ENCODE measurements at regions not wholly inside any gene's neighbourhood (a gene's known extent, or its start where the extent isn't known, plus 50 kb on each side); places are given as distances from the start of the nearest gene placed in this dataset.

DNA sequence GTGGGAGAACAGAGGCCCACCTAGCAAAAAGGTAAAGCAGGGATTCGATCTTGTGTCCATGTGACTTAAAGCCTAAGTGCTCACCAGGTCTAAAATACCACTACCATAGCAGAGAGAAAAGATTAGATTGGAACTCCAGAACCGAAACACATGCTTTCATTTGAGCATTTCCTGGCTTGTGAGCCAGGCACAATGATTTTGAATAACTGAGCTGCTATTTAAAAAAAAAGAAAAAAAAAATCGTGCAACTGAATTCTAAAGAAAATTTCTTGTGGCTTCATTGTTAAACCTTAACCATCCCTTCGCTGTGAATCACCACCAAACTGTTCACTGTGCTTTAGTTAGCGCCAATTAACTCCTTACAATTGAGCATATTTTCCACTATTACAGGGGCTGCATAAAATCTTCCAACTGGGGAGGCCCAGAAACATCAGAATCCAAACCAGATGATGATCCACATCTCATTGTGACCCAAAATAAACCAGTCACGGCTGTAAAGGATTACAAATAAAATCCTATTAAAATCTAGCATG, 366.4 kb upstream of the ERCC4 start:
- DNase-seq (ENCODE audit: low read depth, low spot score) (no peak), FAIRE-seq (no peak)
- no peaks in the 10 kb centered on the region for H3K9me1 ChIP-seq (replicated peaks; ENCODE audit: control insufficient read depth, extremely low read depth, insufficient read depth, low read length)
- no peak overlapping the region for H3K9ac ChIP-seq (replicated peaks; ENCODE audit: extremely low read depth, insufficient read depth, low read length)
- no peak overlapping the region for H2AFZ ChIP-seq (ENCODE audit: low read depth, low read length)
- CTCF ChIA-PET = no interaction called here
- no peaks in the 10 kb centered on the region for H3K36me3 ChIP-seq (ENCODE audit: control insufficient read depth in 2 of 2, extremely low read depth in 1 of 2, insufficient read depth in 2 of 2, low read length in 2 of 2)
- no peaks in the 10 kb centered on the region for H3K27me3 ChIP-seq (ENCODE audit: control insufficient read depth in 2 of 2, insufficient read depth in 2 of 2, low read length in 2 of 2)
- H3K4me3 ChIP-seq (replicated peaks in 1 of 3; ENCODE audit: insufficient read depth in 1 of 3, low read depth in 1 of 3, low read length in 3 of 3) = no peak overlapping the region
- no peaks in the 10 kb centered on the region for H3K79me2 ChIP-seq (ENCODE audit: control insufficient read depth, insufficient read depth, low read length)
- no TSS peak for BruUV-seq (replicated peaks)
- intact Hi-C loops (cut with micrococcal nuclease) = no loop called here
- H4K20me1 ChIP-seq (replicated peaks; ENCODE audit: control insufficient read depth, extremely low read depth, insufficient read depth, low read length) = no peaks in the 10 kb centered on the region
- peaks cover 3% of the 10 kb centered on the region for H3K9me3 ChIP-seq (replicated peaks; ENCODE audit: control insufficient read depth, insufficient read depth, low read length)
- no peaks in the 10 kb centered on the region for H3K4me1 ChIP-seq (ENCODE audit: control insufficient read depth, extremely low read depth, insufficient read depth, low read length)
- H3K4me2 ChIP-seq (ENCODE audit: insufficient read depth, low read length) = no peak overlapping the region
- POLR2A ChIA-PET = no interaction called here
- no peak for TF ChIP-seq POLR2A (IDR thresholded peaks at IDR 0.05; ENCODE audit: low read depth, low read length)
- H3K27ac ChIP-seq (ENCODE audit: insufficient read depth, low read depth, low read length) = no peak overlapping the region
- dilution Hi-C loops (cut with MboI; ENCODE audit: extremely low pct_ligation_motif_present, low sequenced_read_pairs) = no loop called here

DNA sequence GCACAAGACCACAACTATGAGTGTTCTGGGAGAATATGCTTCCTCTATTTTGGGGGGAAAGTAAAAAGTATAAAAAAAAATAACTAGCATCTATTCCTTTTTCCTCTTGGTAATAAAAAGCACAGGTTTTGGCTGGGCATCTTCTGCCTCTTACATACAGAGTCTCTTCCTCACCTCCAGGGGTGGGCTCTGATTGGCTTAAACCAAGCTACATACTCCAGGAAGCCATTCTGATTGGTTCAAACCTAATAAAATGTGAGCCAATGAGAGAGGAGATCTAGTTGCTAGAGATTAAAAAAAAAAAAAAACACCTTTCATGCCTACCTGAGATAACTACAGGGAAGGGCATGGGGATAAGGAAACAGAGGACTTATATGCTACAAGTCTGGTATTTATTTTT, 365.9 kb upstream of the ERCC4 start:
- Histone ChIP-seq H3K36me3 (ENCODE audit: control insufficient read depth in 2 of 2, extremely low read depth in 1 of 2, insufficient read depth in 2 of 2, low read length in 2 of 2) (no peaks in the 10 kb centered on the region), H4K20me1 (replicated peaks; ENCODE audit: control insufficient read depth, extremely low read depth, insufficient read depth, low read length) (no peaks in the 10 kb centered on the region), H3K27ac (ENCODE audit: insufficient read depth, low read depth, low read length) (no peak overlapping the region), H3K9me3 (replicated peaks; ENCODE audit: control insufficient read depth, insufficient read depth, low read length) (peaks cover 3% of the 10 kb centered on the region), H3K9ac (replicated peaks; ENCODE audit: extremely low read depth, insufficient read depth, low read length) (no peak overlapping the region), H2AFZ (ENCODE audit: low read depth, low read length) (no peak overlapping the region), H3K4me3 (replicated peaks in 1 of 3; ENCODE audit: insufficient read depth in 1 of 3, low read depth in 1 of 3, low read length in 3 of 3) (no peak overlapping the region), H3K9me1 (replicated peaks; ENCODE audit: control insufficient read depth, extremely low read depth, insufficient read depth, low read length) (no peaks in the 10 kb centered on the region), H3K79me2 (ENCODE audit: control insufficient read depth, insufficient read depth, low read length) (no peaks in the 10 kb centered on the region), H3K4me1 (ENCODE audit: control insufficient read depth, extremely low read depth, insufficient read depth, low read length) (no peaks in the 10 kb centered on the region), H3K27me3 (ENCODE audit: control insufficient read depth in 2 of 2, insufficient read depth in 2 of 2, low read length in 2 of 2) (no peaks in the 10 kb centered on the region), H3K4me2 (ENCODE audit: insufficient read depth, low read length) (no peak overlapping the region)
- intact Hi-C loops (cut with micrococcal nuclease) (no loop called here), dilution Hi-C loops (cut with MboI; ENCODE audit: extremely low pct_ligation_motif_present, low sequenced_read_pairs) (no loop called here)
- TF ChIP-seq JUN (IDR thresholded peaks at IDR 0.05; ENCODE audit: borderline replicate concordance, insufficient read depth, insufficient read length, low read depth) = no peak
- TF ChIP-seq POLR2AphosphoS5 (IDR thresholded peaks at IDR 0.05; ENCODE audit: insufficient read depth, low read depth, low read length) = no peak
- TF ChIP-seq, protein P1, sequence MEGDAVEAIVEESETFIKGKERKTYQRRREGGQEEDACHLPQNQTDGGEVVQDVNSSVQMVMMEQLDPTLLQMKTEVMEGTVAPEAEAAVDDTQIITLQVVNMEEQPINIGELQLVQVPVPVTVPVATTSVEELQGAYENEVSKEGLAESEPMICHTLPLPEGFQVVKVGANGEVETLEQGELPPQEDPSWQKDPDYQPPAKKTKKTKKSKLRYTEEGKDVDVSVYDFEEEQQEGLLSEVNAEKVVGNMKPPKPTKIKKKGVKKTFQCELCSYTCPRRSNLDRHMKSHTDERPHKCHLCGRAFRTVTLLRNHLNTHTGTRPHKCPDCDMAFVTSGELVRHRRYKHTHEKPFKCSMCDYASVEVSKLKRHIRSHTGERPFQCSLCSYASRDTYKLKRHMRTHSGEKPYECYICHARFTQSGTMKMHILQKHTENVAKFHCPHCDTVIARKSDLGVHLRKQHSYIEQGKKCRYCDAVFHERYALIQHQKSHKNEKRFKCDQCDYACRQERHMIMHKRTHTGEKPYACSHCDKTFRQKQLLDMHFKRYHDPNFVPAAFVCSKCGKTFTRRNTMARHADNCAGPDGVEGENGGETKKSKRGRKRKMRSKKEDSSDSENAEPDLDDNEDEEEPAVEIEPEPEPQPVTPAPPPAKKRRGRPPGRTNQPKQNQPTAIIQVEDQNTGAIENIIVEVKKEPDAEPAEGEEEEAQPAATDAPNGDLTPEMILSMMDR (IDR thresholded peaks at IDR 0.05; ENCODE audit: extremely low read depth in 1 of 2, insufficient read depth in 1 of 2, low read depth in 1 of 2, low read length in 2 of 2) = no peak
- TF ChIP-seq POLR2A (IDR thresholded peaks at IDR 0.05; ENCODE audit: low read depth, low read length) = no peak
- TF ChIP-seq, protein P2, sequence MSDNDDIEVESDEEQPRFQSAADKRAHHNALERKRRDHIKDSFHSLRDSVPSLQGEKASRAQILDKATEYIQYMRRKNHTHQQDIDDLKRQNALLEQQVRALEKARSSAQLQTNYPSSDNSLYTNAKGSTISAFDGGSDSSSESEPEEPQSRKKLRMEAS (IDR thresholded peaks at IDR 0.05; ENCODE audit: insufficient read depth, insufficient read length) = no peak
- TF ChIP-seq MYC (IDR thresholded peaks at IDR 0.05; ENCODE audit: low read depth, low read length) = no peak
- no peak for TF ChIP-seq GATA2 (IDR thresholded peaks at IDR 0.05; ENCODE audit: insufficient read depth, insufficient read length, low read depth, low read length)
- TF ChIP-seq FOS (IDR thresholded peaks at IDR 0.05; ENCODE audit: borderline replicate concordance, insufficient read depth, low read length) = no peak
- TF ChIP-seq EZH2 (IDR thresholded peaks at IDR 0.05; ENCODE audit: borderline replicate concordance, low read depth, low read length, severe bottlenecking) = no peak
- no peak for FAIRE-seq
- no peak for DNase-seq (ENCODE audit: low read depth, low spot score)
- no TSS peak for BruUV-seq (replicated peaks)
- CTCF ChIA-PET = no interaction called here
- POLR2A ChIA-PET = no interaction called here

Measured in endothelial cell of umbilical vein (primary cell).